NCI-H446 (cell line): ENCODE measurements at regions not wholly inside any gene's neighbourhood (a gene's known extent, or its start where the extent isn't known, plus 50 kb on each side); places are given as distances from the start of the nearest gene placed in this dataset.

Experiments
- DNase-seq, 2 experiments: peaks; one replicate each; lab custom pipeline; 2025; lab: John Stamatoyannopoulos, UW

GRCh38 chr13:74794582-74794981 lies 660.4 kb upstream of the KLF12 start:
- no peak for DNase-seq

- DNase-seq: no peak
Measured at GRCh38 chr13:74794147-74794546, 659.9 kb upstream of the KLF12 start.

DNA sequence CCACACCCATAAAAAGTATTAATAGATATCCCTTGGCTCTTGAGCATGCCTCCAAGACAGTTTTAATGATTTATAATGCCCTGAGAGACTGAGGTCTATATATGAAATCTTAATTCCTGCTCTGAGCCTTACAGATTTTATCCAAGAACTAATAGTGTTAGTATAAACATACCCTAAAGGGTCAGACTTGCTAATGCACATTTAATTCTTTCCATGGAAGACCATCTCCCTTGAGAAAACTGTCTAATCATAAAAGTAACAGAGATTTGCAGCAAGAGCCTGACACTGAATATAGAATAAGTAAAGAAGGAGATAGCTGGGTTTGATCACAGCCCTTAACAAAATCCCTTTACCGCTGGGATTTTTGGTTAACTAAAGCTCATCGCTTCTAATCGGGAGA lies 650.8 kb upstream of the KLF12 start:
- no peak for DNase-seq

DNA sequence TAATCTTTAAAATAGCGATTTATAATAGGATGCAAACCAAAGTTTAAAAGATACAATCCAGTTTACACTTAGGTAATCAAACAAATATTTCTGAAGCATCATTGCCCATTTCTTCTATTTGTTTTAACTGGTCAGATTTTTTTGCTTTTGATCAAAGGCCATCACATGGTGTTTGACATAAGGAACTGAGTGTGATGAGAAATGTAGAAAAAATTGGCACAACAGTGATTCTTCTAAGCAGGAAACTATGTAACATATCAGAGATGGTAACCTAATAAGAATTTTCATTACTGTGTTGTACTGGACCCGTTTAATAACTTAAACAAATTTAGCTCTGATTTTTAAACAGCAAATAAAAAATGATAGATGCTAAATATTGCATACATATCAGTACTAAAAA lies 644.7 kb upstream of the KLF12 start:
- DNase-seq: no peak

DNA sequence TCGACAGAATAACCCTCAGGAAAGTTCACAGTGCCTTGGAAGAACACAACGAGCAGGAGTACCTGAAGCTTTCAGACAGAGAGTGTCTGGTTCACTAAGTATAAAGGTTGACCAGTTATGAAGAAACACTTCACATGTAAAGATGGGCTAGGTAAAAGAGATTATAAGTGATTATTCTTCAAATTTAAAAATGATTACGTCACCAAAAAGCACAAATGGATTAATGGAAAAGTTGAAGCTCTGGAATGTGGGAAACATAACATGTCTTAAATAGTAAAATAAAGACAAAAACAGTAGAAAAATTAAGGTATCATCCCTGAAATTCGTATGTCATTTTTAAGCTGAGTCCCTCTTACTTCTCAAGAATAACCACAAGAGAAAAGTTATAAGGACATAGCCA lies 643.9 kb upstream of the KLF12 start:
- no peak for DNase-seq

- no peak for DNase-seq
Measured at GRCh38 chr13:74774264-74774663, 640.1 kb upstream of the KLF12 start.

DNA sequence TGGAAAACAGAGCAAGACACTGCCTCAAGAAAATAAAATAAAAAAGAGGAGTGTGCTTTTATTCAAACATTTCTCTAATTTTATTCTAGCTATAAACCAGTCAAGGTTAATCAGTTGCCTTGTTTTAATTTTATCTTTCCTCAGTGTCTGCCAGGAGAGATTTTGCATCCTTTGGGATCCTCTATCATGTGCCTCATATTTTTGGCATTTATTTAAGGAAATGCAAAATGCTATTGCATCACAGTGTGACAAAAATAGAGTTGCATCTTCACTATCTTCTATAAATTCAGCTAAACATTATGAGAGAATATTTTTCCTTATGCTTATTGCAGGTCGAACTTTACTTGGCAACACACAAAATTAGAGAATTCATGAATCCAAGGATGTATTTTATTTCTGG lies 639.0 kb upstream of the KLF12 start:
- DNase-seq: no peak

DNA sequence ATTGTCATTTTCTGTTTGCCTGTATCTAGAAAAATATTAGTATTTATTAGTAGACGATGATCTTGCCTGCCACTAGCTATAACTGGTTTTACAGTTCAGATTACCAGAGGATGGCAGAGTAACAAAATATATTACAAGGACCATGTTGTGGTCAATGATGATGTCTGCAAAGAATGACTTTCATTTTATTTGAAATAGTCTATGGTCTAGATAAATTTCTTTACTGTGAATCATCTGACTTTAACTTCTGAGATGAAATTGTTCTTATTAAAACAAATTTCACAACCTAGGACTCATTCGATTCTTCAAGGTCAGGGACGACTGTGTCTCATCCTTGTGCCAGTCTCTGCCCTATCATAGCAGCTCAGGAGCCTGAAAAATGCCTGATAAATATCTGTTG lies 637.8 kb upstream of the KLF12 start:
- no peak for DNase-seq

DNA sequence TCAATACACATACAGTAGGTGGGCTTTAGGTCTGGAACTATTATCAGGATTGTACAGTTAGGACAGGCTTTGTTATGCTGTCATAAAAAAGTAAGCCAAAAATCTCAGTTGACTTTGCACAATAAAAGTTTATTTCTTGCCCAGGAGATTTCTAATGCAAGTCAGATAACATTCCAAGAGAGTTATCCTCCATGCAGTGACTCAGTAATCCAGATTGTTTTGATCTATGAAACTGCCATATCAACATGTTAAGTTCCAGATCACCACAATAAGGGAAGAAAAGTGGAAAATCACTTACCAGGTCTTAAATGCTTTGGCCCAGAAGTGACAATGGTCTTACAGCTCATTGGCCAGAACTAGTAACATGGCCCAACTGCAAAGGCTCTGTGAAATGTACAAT lies 636.2 kb upstream of the KLF12 start:
- no peak for DNase-seq

DNA sequence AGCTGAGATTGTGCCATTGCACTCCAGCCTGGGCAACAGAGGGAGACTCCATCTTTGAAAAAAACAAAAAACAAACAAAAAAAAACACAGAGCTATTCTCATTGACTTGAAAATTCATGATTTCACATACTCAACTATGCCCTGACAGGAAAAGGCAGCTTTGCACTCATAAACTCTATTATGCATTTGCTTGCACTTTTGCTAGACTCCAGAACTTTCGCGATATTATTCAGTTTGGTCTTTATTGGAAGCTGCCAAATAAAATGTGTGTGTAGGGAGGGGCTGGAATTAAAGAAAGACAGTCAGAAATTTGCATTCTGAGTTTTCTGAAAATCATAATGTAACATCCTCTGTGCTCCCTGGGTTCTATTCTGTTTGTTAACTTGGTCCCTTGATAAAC lies 635.1 kb upstream of the KLF12 start:
- no peak for DNase-seq

DNA sequence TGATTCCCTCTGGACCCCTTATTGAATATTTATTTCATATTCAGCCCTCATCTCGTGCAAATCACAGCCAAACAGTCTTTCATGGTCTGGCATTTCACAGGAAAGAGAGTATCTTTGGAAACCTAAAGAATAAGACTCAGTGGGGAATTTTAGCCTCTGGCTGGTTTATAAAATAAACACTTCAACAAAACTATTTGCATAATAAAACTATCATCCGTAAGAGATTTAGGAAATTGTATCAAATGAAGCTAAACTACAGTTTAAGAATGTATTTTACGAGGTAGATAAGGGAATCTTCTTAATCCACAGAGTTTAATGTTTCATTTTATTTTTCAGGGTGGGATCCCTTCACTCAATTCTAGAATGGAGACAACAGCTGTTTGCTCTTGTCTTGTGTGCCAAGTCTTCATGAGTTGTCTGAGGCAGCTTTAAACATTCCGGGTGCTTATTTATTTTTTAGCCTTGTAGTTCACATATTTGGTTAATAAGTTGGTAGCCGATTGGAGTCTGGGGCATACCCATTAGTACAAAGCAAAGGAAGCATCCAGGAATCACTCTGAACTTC lies 634.4 kb upstream of the KLF12 start:
- DNase-seq: no peak

DNA sequence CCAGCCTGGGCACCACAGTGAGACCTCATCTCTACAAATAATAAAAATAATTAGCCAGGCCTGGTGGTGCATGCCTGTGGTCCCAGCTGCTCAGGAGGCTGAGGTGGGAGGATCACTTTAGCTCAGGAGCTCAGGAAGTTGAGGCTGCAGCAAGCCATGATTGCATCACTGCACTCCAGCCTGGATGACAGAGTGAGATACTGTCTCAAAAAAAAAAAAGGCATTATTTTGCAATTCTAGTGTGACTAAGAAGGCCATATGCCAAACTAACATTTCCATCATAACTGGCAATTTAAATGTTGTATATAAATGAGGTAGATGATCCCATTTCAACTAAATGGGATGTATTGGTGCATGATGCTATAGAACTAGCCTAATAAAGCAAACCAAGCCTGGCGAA lies 632.8 kb upstream of the KLF12 start:
- no peak for DNase-seq

GRCh38 chr13:74765955-74766354 lies 631.8 kb upstream of the KLF12 start:
- DNase-seq: no peak

- DNase-seq: no peak
Measured at GRCh38 chr13:74761801-74762757, 627.9 kb upstream of the KLF12 start.

GRCh38 chr13:74758188-74758587 lies 624.0 kb upstream of the KLF12 start:
- no peak for DNase-seq

DNA sequence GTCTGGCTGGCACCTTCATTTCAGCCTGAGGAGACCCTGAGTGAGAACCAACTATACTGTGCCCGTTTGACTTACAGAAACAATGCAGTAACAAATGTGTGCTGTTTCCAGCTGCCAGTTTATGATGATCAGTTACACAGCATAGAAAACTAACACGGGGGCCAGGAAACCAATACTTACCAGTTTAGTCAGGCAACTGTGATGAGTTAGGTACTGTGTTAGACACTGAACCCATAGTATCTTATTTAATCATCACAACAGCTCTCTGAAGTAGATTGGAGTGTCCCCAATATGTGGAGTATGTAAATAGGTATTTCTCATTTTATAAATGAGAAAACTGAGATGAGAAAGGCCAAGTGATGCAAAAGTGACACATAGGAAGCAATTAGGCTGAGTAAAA lies 620.9 kb upstream of the KLF12 start:
- no peak for DNase-seq

DNA sequence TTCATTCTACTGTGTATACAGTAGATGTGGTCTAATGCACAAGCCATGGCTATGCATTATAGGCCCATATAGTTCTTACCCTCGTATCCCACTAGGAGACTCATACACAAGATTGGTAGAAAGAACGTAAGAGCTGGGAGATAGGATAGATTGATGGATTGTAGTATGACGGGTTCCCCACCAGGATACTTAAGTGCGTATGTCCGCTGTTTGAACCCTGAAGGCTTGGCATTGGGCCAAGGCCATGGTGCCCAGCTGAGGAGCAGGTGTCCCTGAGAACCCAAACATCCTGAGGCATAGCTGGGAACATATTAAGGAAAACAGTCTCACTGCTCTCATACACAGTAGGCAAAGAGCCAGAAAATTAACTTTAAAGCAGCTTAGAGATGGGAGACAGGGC lies 617.5 kb upstream of the KLF12 start:
- peak in 1 of 2 experiments; percentile 0 for DNase-seq

DNA sequence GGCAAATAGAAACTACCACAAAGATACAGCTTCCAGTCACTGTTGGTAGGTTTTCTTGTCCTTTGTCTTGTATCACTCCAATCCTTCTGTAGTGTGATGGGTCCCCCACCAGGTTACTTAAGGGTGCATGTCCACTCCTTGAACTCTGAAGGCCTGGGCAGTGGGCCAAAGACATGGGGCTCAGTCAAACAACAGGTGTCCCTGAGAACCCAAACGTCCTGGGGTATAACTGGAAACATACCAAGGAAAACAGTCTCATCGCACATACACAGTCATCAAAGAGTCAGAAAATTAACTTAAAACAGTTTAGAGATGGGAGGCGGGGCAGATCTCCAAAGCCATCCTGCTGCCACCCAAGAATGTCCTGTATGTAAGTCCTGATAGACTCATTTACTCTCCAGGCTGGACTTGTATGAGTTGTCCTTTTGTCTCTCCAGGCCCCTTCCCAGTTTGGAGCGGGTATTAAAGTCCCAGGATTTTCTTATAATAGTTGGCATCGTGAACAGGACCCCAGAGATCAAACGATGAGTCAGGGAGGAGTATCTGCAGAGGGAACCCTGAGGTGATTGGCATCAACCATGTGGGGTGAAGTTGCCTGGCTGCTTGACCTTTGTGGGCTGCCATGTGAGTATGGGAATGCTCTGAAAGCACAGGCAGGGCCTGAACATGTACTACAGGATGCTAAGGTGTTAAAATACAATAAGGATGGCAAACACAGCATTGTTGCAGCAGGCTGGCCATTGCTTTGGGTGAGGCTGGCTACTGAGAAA lies 613.2 kb upstream of the KLF12 start:
- no peak for DNase-seq

DNA sequence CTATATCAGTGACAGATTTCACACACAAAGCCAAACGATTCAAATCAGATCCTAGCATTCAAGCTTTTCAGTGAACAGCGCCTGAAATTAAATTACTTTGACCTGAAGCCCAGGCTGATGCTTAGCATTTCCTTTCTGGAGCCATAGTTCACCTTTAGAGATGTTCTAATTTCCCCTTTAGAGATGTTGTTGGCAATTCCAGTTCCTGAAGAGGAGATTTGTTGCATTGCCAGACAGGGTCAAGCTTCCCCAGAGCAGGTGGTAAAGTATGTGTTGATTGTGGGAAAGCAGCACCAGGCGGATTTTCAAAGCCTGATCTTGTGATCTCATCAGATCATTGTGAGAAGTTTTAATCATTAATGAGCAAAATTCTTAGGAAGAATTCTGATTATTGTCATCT lies 609.8 kb upstream of the KLF12 start:
- DNase-seq: no peak

DNA sequence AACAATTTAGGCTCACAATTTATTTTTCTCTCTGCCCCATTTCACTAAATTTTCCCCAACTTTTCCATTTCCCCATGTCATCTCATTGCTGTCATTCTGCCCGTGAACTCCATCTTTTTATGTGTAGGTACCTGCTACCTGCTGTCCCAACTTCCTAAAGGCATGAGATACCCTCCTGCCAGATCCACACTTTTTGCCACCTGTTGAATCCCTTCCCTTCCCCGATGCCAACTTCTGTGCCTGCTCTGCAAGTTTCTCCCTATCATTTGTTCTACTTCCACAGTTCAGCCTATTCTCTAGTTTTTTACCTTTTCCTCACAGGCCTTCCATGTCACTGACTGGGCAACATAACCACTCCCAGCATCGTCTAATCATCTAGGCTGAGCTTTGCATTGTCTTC lies 607.5 kb upstream of the KLF12 start:
- DNase-seq: no peak

- DNase-seq: peak in 1 of 2 experiments; percentile 29
Measured at GRCh38 chr13:74732736-74733385, 598.7 kb upstream of the KLF12 start.

GRCh38 chr13:74731731-74732130 lies 597.5 kb upstream of the KLF12 start:
- DNase-seq: no peak
